Mucosa of descending colon (tissue), 3 donors: ENCODE measurements at regions not wholly inside any gene's neighbourhood (a gene's known extent, or its start where the extent isn't known, plus 50 kb on each side); places are given as distances from the start of the nearest gene placed in this dataset.

Experiments
- ATAC-seq: fragments of 200-7000 bp; cut with Tn5 transposase; one replicate; pipeline ENCODE4 v1.9.1; 2020; ENCODE audit warnings: mild to moderate bottlenecking, moderate library complexity
- DNase-seq, 3 donors: peaks; one replicate each; pipeline ENCODE4 v3.0.0-alpha.2; 2020
- H3K36me3 ChIP-seq: fragments of 200-600 bp; one replicate; pipeline ENCODE4 v1.8.0; 2021; ENCODE audit warnings: low read depth, mild to moderate bottlenecking
- H3K4me1 ChIP-seq: fragments of 200-600 bp; one replicate; pipeline ENCODE4 v1.8.0; 2021; ENCODE audit warnings: low read depth, mild to moderate bottlenecking
- H3K4me3 ChIP-seq: fragments of 200-600 bp; one replicate; pipeline ENCODE4 v1.8.0; 2021; ENCODE audit warnings: mild to moderate bottlenecking
- H3K9me3 ChIP-seq: fragments of 200-600 bp; one replicate; pipeline ENCODE4 v1.8.0; 2021; ENCODE audit warnings: mild to moderate bottlenecking
- CTCF ChIP-seq: fragments of 200-600 bp; IDR thresholded peaks from one replicate; pipeline ENCODE4 v1.8.0; 2022; ENCODE audit warnings: antibody characterized with exemption, mild to moderate bottlenecking
- intact Hi-C, 2 donors: fragments of 100-400 bp; cut with DNase I in 1 of 2; cut with micrococcal nuclease in 1 of 2; formaldehyde crosslinking; loops; one replicate each; pipeline versions ENCODE4 v1.11.0 to v1.11.1; 2022; cut with DNase I, micrococcal nuclease
- donor health status: DM: no; HTN: no; CAD: no; lungs with moderate emphysema.
- donor health status: DM: no; HTN: no; CAD: no.
- donor health status: DM: no; HTN: yes; CAD: no.

- Histone ChIP-seq H3K36me3 (no peaks in the 10 kb centered on the region), H3K4me1 (no peaks in the 10 kb centered on the region), H3K9me3 (no peaks in the 10 kb centered on the region), H3K4me3 (no peak overlapping the region)
- TF ChIP-seq CTCF, result no peak
- ATAC-seq (no peak), DNase-seq (no peak)
- intact Hi-C loops, result no loop called here
Observed at GRCh38 chr7:123401295-123401694, 133.1 kb downstream of the IQUB start.

- no peaks in the 10 kb centered on the region for H3K36me3 ChIP-seq
- intact Hi-C loops, result no loop called here
- TF ChIP-seq CTCF, result no peak
Observed at GRCh38 chr7:123400196-123400595, 134.2 kb downstream of the IQUB start.

GRCh38 chr7:123398921-123399320, 135.5 kb downstream of the IQUB start:
- H3K9me3 ChIP-seq, result no peaks in the 10 kb centered on the region

More at GRCh38 chr7:123400196-123400595, 134.2 kb downstream of the IQUB start:
- ATAC-seq (no peak), DNase-seq (no peak)
- H3K4me1 ChIP-seq, result no peaks in the 10 kb centered on the region
- H3K9me3 ChIP-seq, result no peaks in the 10 kb centered on the region
- H3K4me3 ChIP-seq, result no peak overlapping the region

DNA sequence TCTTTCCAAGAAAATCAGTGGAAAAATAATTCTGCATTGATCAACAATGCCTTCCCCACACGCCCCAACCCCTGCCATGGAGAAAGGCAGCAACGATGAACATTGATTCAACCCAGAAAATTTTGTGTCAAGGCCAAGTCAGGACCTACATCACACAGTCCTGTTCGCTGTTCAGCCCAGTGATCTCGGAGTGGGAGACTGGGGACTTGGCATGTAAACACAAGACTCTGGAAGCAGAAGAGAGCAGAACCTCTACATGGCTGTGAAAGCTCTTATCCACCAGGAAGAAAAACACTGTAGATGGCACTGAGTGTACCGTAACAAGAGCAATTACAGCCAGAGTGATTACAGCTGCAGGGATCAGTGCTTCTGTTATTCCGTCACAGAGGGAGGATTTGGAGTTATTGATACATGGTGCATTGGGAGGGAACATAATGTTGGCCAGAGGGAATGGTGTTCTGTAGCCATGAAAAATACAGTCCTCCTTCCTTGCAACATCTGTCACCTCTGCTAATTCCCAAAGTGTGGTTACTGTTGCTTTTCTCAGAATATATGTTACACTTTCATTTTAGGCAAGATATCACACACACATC, 136.6 kb downstream of the IQUB start:
- no peak for DNase-seq
- Histone ChIP-seq H3K36me3 (no peaks in the 10 kb centered on the region), H3K4me1 (no peaks in the 10 kb centered on the region), H3K9me3 (no peaks in the 10 kb centered on the region), H3K4me3 (no peak overlapping the region)
- intact Hi-C loops, result no loop called here
- TF ChIP-seq CTCF, result no peak
- no peak for ATAC-seq

More at GRCh38 chr7:123398921-123399320, 135.5 kb downstream of the IQUB start:
- TF ChIP-seq CTCF, result no peak
- ATAC-seq (no peak), DNase-seq (no peak)
- Histone ChIP-seq H3K4me1 (no peaks in the 10 kb centered on the region), H3K4me3 (no peak overlapping the region), H3K36me3 (no peaks in the 10 kb centered on the region)
- intact Hi-C loops, result no loop called here

GRCh38 chr7:123393623-123394022, 140.8 kb downstream of the IQUB start:
- intact Hi-C loops, result no loop called here
- ATAC-seq, result no peak

More at GRCh38 chr7:123393623-123394022, 140.8 kb downstream of the IQUB start:
- H3K4me1 ChIP-seq, result no peaks in the 10 kb centered on the region
- no peaks in the 10 kb centered on the region for H3K36me3 ChIP-seq
- H3K9me3 ChIP-seq, result no peaks in the 10 kb centered on the region
- TF ChIP-seq CTCF, result no peak
- H3K4me3 ChIP-seq, result no peak overlapping the region
- no peak for DNase-seq
